ENCODE measurements at regions not wholly inside any gene's neighbourhood (a gene's known extent, or its start where the extent isn't known, plus 50 kb on each side); places are given as distances from the start of the nearest gene placed in this dataset.
"Not testable (repeated sequence)": the region's sequence is repeated elsewhere in the genome, so short reads cannot be mapped to it uniquely, and the experiment has no call there.

GRCh38 chr17:77558846-77559626 lies 399.5 kb upstream of the TNRC6C start:
- DNase-seq: no peak

GRCh38 chr17:77560381-77560780 lies 398.1 kb upstream of the TNRC6C start:
- no peak for DNase-seq

DNA sequence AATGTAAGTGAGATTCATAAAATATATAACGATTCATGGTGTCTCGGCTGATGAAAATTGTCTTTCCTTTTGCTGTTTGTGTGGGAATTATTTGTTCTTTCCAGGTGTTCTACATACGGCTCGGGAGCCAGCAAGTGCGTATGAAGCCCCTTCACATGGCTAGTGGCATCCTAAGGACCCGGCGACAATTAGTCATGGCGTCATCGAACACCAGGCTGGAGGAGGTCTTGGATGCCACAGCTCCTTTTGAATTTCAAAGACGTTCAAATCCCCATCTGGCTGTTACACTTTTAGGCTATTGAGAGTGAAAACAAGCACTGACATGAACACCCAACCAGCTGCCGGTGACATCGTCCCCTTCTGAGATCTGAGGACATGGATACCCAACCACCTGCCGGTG lies 397.7 kb upstream of the TNRC6C start:
- no peak for DNase-seq

GRCh38 chr17:77562361-77562760 lies 396.1 kb upstream of the TNRC6C start:
- DNase-seq: not testable (repeated sequence)

DNA sequence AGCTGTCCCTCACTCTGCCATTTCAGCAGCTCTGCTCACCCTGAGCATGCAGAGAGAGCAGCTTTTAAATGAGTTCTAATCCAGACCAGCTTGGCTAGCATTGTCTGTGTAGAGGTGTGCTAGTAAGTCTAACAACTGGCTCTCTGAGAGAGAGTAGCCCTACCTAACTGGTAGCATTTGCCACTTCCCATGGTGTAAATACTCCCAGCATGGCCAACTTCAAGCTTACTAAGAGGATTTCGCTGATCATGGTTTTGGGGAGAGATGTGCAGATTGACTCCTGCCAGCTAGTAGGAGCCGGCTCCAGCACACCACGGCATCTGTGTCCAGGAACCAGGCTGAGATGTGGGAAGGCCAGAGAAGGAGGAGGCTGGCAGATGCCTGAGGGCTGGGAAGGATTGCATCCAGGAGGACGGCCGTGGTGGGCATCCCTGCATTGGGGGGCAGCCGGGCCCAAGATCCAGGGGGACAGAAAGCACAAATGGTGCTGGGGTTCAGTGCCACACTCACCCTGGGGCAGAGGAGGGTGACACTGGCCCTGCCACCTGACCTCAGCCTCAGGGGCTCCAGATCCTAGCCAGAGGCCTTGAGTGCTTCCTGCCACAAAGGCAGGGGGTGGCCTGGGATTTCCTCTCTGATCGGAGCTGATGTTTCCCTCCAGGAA lies 394.9 kb upstream of the TNRC6C start:
- peak; percentile 16 for DNase-seq

DNA sequence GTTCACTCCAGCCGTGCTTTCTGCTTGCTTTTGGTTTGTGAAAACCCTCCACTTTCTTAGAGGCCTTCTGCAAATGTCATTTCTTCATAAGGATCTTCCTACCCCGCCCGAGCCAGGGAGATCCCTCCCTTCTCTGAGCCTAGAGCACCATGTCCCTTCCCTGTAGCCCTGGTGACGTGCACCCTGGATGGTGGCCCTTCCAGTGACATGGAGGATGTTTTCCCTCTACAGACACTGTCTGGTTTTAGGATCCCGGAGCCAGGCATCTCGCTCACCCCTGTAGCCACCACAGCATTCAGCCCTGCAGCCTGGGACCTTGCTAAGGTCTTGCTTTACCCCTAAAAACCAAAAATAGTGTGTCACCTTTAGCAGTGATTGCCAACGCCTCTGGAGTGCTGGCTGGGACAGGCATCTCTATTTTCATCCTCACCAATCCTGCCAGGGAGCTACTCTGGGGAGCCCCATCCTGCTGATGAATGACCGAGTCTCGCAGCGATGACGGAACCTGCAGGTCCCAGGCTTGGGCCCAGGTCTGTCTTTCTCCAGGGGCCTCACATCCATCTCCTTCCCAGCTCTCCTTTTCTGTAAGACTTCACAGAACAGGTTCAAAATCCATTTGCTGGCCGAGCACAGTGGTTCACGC lies 394.1 kb upstream of the TNRC6C start:
- peak; percentile 11 for DNase-seq

DNA sequence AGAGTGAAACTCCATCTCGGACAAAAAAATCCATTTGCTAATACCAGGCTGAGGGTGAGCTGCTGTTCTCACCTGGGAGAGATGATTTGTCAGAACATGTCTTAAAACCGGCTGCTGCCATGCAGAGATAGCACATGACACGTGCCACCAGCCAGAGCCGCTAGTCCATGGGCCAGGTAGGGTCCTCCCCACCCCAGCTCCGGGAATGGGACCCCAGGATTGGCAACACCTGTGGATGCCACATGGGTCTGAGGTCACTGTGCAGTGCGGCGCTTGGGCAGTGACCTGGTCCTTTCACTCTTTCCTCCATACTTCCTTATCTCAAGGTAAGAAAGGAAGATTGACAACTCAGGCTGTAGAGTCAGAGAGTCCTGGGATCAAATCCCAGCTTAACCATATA lies 393.3 kb upstream of the TNRC6C start:
- DNase-seq: peak; percentile 30

DNA sequence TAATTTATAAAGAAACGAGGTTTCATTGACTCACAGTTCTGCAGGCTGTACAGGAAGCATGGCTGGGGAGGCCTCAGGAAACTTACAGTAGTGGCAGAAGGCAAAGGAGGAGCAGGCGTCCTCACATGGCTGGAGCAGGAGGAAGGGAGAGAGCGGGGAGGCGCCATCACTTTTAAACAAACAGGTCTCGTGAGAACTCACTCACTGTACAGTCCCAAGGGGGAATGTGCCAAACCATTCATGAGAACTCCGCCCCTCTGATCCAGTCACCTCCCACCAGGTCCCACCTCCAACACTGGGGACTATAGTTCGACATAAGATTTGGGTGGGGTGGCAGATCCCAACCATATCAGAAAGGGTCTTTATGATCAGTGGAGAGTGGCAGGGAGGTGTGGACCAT lies 392.4 kb upstream of the TNRC6C start:
- peak; percentile 13 for DNase-seq

DNA sequence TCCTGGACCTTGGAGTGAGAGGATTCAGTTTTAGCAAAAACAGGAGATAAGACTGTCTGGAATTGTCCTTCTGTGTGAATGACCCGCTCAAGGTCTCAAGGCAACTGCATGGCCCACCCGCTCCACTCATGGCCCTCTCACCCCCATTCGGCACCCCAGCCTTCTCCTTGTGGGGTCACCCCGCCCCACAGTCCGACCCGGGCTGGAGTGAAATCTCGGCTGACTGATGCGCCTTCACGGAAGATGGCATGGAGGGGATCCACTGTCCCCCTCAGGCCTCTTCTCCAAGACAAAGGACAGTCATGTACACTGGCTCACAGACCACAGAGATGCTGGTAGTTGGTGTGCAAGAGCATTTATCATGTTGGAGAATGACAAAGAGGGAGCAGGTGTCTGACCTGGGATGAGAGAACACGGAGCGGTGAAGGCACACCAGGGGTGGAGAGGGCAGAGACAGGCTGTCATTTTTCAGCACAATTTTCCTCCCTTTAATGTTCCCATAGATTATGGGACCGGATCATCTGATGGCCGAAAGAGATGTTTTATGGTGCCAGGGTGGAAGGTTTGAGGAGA lies 391.9 kb upstream of the TNRC6C start:
- peak; percentile 17 for DNase-seq

- peak; percentile 11 for DNase-seq
These were observed 390.0 kb upstream of the TNRC6C start for GRCh38 chr17:77568540-77568939.

DNA sequence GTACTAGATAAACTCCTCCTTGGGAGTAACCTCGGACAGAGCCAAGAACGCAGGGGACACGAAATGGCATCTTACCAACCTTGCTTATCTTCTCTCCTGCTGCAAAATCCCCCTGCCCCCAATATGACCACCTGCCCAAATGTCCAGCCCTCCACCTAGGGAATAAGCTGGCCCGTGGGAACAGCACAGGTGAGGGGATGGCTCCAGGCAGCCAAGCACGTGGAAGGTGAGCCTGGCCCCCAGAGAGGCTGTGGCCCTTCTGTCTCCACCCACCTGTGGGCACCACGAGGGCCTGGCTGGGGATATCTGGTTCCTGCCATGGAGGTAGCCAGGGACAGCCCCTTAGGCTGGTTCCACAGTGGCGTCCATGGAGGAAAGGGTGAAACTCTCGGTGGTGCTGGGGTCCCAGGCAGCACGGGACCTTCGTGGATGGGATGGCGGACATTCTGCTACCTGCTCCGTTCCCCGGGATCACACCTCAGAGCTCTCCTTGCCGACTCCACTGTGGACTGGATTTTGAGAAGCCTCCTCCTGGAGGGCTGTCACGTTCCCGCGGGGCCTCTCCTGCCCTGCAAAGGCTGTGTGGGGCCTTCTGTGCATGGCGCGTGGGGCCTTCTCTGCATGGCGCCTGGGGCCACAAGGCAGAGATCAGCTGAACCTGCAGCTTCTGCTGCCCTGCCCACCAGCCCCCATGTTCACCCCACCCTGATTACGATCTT lies 388.5 kb upstream of the TNRC6C start:
- DNase-seq: peak; percentile 41

- DNase-seq: peak; percentile 39
These were observed 388.0 kb upstream of the TNRC6C start for GRCh38 chr17:77570565-77570898.

DNA sequence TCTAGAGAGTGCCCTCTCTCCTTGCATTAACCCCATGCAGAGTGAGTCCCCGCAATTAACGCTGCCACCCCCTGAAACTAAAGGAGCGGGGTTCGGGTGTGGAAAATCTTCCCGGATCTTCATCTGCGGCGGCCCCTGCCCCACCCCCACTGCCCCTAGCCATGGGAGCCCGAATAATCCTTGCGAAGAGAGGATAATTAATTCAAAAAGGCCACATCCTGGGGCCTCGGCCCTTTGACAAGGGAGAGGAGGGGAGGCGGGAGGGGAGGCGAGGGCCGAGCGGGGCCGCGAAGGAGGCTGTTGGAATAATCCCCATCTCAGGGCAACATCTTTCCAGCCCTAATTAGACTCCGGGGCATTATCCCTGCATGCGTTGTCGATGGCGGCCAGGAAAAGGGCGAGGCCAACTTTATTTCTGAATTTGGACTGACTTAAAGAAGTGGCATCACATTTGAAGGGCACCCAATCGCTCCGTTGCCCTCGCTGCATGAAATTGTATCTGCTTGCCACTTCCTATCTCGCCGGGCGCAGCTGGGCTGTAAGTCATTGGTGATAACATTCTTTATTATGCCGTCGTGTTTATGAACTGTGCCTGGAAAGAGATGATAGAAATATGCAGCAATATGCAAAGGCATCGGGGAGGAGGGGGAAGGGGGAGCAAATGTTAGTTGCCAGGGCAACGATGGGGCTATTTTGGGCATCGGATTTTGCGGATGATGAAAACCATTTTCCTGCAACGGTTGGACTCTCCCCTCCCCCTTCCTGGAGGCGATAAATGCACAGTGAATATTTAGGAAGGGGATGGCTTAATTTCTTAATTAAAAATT lies 387.1 kb upstream of the TNRC6C start:
- DNase-seq: no peak

DNA sequence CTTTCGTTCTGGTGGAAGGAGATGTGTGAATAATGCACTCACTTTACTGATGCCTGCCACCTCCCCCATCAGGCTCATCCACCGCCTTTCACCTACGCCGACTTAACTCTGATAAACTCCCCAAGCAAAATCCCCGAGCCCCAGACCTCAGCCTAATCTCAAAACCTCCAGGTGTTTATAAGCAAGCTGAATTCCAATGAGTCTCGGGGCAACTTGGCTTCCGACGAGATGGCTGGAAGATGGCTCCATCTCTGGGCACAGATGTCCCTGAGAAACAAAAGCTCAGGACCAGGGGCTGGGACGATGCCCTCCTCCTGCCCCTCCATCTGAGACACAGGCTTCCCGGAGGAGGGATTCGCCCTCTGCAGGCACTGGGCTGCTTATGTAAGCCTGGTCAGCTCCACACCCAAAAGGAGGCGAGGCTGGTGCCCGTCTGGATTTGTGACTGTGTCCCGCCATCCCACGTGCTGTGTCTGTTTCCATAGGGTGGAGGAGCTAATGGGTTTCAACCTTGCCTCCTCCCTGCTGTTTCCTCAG lies 386.4 kb upstream of the TNRC6C start:
- no peak for DNase-seq

DNA sequence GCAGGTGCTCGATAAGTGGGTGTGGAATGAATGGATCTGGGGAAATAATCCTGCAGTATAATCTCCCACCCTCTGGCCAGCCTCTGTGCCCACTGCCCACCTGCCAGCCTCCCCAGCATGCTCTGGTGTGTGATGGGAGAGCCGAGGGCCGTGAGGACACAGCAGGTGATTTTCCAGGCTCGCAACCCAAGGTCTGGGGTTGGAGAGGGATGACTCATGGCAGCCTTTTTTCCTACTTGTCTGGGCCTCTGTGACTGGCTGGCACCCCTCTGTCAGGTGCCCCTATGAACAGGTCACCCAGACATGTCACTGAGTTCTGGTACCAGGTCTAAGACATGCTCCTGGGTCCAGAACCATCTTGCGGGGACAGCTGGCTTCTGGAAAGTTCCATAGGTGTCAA lies 385.7 kb upstream of the TNRC6C start:
- DNase-seq: no peak

DNA sequence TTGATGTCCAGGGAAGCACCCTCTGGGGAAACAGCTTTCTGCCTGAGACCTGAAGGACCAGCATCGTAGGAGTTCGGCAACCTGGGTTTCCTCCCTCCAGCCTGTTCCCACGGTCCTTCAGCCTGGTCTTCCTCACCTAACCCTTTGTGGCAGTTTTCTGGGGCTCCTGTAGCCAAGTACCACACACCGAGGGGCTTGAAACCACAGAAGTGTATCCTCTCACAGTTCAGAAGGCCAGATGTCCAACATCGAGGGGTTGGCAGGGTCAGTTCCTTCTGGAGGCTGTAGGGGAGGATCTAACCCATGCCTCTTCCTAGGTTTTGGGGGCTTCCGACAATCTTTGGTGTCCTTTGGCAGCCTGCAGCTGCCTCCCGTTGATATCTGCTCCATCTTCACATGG lies 381.0 kb upstream of the TNRC6C start:
- DNase-seq: no peak

DNA sequence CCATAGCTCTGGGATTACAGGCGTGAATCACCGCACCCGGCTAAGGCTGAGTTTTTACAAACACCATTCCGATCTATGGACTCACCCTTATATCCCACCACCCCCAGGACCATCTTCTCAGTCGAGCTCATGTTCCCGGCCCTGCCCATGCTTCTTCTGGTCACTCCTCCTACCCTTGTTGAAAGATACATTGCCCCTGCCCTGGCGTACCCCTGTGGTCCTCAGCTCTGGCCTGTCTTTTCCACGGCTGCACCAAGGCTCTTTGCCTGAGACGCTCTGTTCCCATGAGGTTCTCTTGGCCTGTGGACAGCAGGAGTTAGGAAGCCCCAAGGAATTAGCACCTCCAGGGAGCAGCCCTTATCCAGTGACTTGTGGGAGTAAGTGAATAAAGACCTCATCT lies 379.4 kb upstream of the TNRC6C start:
- no peak for DNase-seq

DNA sequence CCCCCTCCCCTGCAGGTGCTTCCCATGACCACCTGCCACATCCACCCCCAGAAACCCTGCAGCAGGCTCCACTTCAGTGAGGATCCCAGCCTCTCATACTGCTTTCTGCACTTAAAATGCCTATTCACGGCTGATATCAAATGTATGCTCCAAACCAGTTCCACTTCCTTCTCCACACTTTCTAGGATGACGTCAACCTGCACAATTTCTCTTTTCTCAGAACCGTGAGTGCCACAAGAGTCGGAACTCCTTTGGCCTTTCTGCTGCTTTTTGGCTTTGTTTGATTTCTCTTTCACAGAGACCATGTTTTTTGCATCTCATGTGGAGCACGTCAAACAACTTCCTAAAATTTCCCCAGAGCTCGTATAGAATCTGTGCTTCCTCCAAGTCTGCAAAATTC lies 378.8 kb upstream of the TNRC6C start:
- DNase-seq: no peak

DNA sequence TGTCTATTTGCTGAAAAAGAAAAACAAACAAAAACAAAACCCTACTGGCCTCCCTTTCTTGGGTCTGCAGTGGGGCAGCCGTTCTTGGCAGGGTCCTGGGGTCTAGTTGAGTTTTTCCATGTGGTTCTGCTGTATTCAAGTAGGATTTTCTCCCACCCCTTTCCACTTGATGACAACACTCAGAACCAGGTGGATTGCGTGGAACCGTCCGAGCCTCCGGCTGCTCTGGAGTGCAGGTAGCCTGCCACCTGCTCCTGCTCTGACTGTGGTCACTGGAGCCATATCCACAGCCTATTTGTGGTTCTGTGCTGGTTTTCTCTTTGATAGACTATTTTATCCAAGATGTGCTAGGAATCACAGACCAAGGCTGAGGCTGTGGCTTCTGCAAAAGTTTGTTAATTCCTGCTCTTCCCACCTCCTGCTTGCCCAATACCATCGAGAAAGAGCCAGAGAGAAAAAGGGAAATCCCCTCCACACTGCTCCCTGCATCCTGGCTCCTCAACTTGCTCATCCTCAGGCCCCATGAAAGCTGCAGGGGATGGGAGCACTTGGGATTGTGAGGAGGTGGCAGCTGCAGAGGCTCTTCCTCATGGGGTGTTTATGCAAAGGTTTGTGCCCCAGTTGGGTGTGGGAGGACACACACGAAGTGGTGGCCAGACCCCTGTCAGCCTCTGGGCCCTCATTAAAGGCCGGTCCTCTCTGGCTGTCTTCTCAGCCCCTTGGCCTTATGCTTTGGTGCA lies 377.8 kb upstream of the TNRC6C start:
- no peak for DNase-seq

DNA sequence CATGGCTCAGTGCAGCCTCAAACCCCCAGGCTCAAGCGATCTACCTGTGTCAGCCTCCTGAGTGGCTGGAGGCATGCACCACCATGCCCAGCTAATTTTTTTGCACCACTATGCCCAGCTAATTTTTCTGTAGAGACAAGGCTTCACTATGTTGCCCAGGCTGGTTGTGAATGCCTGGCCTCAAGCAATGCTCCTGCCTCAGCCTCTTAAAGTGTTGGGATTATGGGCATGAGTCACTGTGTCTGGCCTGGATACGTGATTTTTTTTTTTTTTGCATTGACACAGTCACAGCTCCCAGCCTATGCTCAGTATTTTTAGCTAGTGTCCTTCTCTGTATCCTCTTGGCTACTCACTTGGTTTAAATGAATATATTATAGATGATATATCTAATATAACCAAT lies 377.0 kb upstream of the TNRC6C start:
- no peak for DNase-seq

DNA sequence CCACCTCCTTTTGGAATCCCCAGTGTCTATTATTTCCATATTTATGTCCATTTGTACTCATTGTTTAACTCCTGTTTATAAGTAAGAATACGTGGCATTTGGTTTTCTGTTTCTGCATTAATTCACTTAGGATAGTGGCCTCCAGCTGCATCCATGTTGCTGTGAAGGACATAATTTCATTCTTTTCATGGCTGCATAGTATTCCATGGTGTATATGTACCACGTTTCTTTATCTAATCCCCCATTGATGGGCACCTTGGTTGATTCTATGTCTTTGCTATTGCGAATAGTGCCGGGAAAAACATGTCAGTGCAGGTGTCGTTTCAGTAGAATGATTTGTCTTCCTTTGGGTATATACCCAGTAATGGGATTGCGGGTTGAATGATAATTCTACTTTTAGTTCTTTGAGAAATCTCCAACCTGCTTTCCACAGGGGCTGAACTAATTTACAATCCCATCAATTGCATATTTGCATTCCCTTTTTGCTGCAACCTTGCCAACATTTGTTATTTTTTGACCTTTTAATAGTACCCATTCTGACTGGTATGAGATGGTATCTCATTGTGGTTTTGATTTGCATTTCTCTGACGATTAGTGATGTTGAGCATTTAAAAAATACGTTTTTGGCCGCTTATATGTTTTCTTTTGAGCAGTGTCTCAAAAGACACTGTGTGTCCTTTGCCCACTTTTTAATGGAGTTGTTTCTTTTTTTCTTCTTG lies 373.2 kb upstream of the TNRC6C start:
- no peak for DNase-seq
